Ascending aorta (tissue), 2 donors: ENCODE measurements at regions not wholly inside any gene's neighbourhood (a gene's known extent, or its start where the extent isn't known, plus 50 kb on each side); places are given as distances from the start of the nearest gene placed in this dataset.

Experiments used
- DNase-seq, 2 donors: peaks; one replicate each; pipeline ENCODE4 v3.0.0-alpha.2; 2019; ENCODE audit warnings: low spot score in 2 of 2
- H3K27ac ChIP-seq, 2 donors: fragments of 200-600 bp; sonication (generic); one replicate each; pipeline ENCODE4 v1.5.1; 2016 to 2017; ENCODE audit warnings: mild to moderate bottlenecking in 1 of 2
- H3K27me3 ChIP-seq: fragments of 200-600 bp; sonication (generic); one replicate; pipeline ENCODE4 v1.5.1; 2017
- H3K36me3 ChIP-seq, 2 donors: fragments of 200-600 bp; sonication (generic); one replicate each; pipeline ENCODE4 v1.5.1; 2016
- H3K4me1 ChIP-seq, 2 donors: fragments of 200-600 bp; sonication (generic); one replicate each; pipeline ENCODE4 v1.5.1; 2016 to 2017; ENCODE audit warnings: mild to moderate bottlenecking in 1 of 2
- H3K4me3 ChIP-seq, 2 donors: fragments of 200-600 bp; sonication (generic); one replicate each; pipeline ENCODE4 v1.5.1; 2016 to 2017; ENCODE audit warnings: mild to moderate bottlenecking in 1 of 2
- H3K9me3 ChIP-seq, 2 donors: fragments of 200-600 bp; sonication (generic); one replicate each; pipeline ENCODE4 v1.5.1; 2016
- intact Hi-C: fragments of 100-400 bp; cut with DNase I; formaldehyde crosslinking; loops from one replicate; pipeline ENCODE4 v1.15.1; 2023
- TF ChIP-seq, protein P1 (sequence below), 3 experiments: fragments of 200-600 bp in 2 of 3; fragments of 450-650 bp in 1 of 3; sonication (generic) in 2 of 3; IDR thresholded peaks; one replicate each; pipeline ENCODE4 v1.5.1; 2016 to 2019; ENCODE audit warnings: antibody characterized with exemption in 3 of 3, mild to moderate bottlenecking in 1 of 3, moderate library complexity in 1 of 3

DNA sequence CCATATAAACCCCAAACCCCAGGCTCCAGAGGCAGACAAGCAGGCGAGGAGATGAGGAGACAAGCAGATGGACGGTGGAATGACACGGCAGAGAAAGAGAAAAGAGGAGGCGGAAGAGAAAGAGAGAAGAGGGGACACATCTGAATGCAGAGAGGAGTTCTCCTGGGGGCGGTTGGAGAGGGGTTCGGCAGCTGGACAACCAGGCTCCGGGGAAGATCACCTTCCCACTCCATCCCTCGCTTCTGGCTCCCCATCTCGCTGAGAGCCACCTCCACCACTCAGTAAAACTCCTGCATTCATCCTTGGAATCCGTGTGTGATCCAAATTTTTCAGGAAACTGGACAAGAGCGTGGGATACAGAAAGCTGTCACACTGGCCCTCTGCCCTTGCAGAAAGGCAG lies 966.7 kb upstream of the NXPH2 start:
- no peak overlapping the region for H3K27ac ChIP-seq
- H3K4me3 ChIP-seq: no peak overlapping the region
- no peaks in the 10 kb centered on the region for H3K4me1 ChIP-seq
- H3K36me3 ChIP-seq: no peaks in the 10 kb centered on the region
- no peak for DNase-seq
- no peaks in the 10 kb centered on the region for H3K9me3 ChIP-seq
- TF ChIP-seq, protein P1, sequence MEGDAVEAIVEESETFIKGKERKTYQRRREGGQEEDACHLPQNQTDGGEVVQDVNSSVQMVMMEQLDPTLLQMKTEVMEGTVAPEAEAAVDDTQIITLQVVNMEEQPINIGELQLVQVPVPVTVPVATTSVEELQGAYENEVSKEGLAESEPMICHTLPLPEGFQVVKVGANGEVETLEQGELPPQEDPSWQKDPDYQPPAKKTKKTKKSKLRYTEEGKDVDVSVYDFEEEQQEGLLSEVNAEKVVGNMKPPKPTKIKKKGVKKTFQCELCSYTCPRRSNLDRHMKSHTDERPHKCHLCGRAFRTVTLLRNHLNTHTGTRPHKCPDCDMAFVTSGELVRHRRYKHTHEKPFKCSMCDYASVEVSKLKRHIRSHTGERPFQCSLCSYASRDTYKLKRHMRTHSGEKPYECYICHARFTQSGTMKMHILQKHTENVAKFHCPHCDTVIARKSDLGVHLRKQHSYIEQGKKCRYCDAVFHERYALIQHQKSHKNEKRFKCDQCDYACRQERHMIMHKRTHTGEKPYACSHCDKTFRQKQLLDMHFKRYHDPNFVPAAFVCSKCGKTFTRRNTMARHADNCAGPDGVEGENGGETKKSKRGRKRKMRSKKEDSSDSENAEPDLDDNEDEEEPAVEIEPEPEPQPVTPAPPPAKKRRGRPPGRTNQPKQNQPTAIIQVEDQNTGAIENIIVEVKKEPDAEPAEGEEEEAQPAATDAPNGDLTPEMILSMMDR (IDR thresholded peaks at IDR 0.05): no peak
- intact Hi-C loops: no loop called here
- no peaks in the 10 kb centered on the region for H3K27me3 ChIP-seq

DNA sequence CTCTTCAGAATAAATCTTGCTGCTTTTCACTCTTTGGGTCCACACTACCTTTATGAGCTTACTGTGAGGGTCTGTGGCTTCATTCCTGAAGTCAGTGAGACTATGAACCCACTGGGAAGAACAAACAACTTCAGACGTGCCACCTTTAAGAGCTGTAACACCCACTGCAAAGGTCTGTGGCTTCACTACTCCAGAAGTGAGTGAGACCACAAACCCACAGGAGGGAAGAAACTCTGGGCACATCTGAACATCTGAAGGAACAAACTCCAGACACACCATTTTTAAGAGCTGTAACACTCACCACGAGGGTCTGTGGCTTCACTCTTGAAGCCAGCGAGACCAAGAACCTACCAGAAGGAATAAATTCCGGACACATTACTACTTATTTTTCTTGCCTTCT lies 964.1 kb upstream of the NXPH2 start:
- H3K4me1 ChIP-seq: no peaks in the 10 kb centered on the region
- no peaks in the 10 kb centered on the region for H3K27me3 ChIP-seq
- H3K27ac ChIP-seq: no peak overlapping the region
- no peaks in the 10 kb centered on the region for H3K9me3 ChIP-seq
- H3K4me3 ChIP-seq: no peak overlapping the region
- DNase-seq: no peak
- H3K36me3 ChIP-seq: no peaks in the 10 kb centered on the region
- intact Hi-C loops: no loop called here
- TF ChIP-seq, protein P1 (IDR thresholded peaks at IDR 0.05): no peak

DNA sequence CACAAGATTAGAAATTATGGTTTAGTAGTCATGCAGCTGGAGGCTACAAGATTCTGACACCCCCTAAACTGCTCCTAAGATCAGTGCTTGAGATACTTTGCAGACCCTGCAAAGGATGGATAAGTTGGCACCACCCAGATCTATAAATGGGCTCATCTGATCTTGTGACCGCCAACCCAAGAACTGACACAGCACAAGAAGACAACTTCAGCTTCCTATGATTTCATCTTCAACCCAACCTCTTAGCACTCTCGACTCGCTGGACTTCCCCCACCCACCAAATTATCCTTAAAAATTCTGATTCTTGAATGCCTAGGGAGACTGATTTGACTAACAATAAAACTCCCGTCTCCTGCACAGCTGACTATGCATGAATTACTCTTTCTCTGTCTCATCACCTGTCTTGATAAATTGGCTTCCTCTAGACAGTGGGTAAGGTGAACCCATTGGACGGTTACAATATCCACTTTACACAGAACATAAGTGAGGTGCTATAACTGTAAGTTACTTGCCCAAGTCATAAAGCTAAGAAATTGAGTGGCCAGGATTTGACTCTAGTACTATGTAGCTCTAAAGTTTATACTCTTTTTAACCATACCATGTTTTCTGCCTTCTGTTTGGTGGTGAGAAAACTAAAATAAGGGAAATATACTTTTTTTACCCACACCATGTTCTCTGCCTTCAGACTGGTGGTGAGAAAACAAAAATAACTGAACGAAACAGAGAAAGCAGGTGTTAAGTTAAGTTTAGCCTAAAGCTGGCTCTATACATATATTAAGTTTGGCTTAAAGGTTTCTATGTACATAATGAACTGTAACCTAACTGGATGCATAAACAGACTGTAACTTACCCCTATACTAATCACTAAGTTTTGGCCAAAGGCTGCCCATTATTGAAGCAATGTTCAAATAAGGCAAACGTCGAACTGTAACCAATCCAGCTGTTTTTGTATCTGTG lies 962.3 kb upstream of the NXPH2 start:
- Histone ChIP-seq H3K4me1 (no peaks in the 10 kb centered on the region), H3K4me3 (no peak overlapping the region), H3K27me3 (no peaks in the 10 kb centered on the region), H3K27ac (no peak overlapping the region), H3K36me3 (no peaks in the 10 kb centered on the region), H3K9me3 (no peaks in the 10 kb centered on the region)
- no peak for DNase-seq
- intact Hi-C loops: no loop called here
- TF ChIP-seq, protein P1 (IDR thresholded peaks at IDR 0.05): no peak

DNA sequence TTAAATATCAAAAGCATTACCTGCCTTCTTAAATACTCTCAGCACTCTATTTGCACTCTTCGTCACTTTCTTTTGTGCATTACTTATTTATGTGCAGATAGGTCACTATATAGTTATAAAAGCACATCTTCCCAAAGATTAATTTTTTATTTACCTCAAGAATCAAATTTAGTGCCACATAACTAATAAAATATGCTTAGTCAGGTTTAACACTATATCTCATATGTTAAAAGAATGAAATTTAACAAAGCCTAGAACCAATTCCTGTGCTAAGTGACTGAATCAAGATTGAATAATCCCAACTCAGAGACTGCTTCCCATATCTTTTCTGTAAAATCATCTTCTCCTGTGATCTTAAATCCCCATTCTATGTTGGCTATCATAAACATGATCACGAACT lies 957.5 kb upstream of the NXPH2 start:
- TF ChIP-seq, protein P1 (IDR thresholded peaks at IDR 0.05): no peak
- Histone ChIP-seq H3K27me3 (no peaks in the 10 kb centered on the region), H3K9me3 (no peaks in the 10 kb centered on the region), H3K36me3 (no peaks in the 10 kb centered on the region), H3K27ac (no peak overlapping the region), H3K4me1 (no peaks in the 10 kb centered on the region), H3K4me3 (no peak overlapping the region)
- intact Hi-C loops: no loop called here
- DNase-seq: no peak

DNA sequence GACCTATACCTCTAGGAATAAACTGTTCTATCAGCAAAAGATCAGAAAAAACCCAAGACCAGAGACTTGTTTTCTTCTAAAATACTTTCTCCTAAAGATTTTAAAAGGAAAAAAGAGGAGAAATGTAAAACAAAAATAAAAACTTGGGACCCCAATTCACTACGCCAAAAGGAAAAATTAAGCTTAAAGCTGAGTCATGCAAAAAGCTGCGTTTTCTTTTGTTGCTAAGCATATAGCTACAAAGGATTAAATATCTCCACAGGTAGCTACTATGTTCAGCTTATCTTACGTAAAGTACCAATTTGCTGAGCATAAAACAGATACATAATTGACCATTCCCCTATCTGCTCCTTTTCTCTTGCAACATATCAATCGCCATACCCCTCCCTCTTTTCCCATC lies 950.0 kb upstream of the NXPH2 start:
- Histone ChIP-seq H3K27ac (no peak overlapping the region), H3K4me1 (no peaks in the 10 kb centered on the region), H3K27me3 (no peaks in the 10 kb centered on the region), H3K9me3 (no peaks in the 10 kb centered on the region), H3K36me3 (no peaks in the 10 kb centered on the region), H3K4me3 (no peak overlapping the region)
- no peak for DNase-seq
- intact Hi-C loops: no loop called here
- TF ChIP-seq, protein P1 (IDR thresholded peaks at IDR 0.05): no peak
